ENCODE measurements at regions not wholly inside any gene's neighbourhood (a gene's known extent, or its start where the extent isn't known, plus 50 kb on each side); places are given as distances from the start of the nearest gene placed in this dataset.

DNA sequence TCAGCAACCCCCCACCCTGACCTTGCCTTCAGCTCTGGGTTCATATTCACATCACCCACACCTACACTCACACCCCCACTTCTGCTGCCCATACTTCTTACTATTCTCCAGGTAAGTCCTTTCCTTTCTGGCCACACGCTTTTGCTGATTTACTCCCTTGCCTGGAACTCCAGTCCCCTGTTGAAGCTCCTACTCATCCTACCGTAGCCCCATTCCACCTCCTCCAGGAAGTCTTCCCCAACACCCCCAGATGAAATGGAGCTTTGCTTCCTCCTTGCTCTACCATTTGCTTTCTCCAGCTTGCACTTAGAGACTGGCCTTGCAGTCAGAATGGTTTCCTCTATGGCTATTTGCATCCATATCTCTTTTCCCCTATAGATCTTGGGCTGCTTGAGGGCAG, 182.3 kb downstream of the MELK start:
- TF ChIP-seq, protein P1, sequence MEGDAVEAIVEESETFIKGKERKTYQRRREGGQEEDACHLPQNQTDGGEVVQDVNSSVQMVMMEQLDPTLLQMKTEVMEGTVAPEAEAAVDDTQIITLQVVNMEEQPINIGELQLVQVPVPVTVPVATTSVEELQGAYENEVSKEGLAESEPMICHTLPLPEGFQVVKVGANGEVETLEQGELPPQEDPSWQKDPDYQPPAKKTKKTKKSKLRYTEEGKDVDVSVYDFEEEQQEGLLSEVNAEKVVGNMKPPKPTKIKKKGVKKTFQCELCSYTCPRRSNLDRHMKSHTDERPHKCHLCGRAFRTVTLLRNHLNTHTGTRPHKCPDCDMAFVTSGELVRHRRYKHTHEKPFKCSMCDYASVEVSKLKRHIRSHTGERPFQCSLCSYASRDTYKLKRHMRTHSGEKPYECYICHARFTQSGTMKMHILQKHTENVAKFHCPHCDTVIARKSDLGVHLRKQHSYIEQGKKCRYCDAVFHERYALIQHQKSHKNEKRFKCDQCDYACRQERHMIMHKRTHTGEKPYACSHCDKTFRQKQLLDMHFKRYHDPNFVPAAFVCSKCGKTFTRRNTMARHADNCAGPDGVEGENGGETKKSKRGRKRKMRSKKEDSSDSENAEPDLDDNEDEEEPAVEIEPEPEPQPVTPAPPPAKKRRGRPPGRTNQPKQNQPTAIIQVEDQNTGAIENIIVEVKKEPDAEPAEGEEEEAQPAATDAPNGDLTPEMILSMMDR (conservative IDR thresholded peaks at IDR 0.05): no peak
- Mint-ChIP-seq H3K36me3 (ENCODE audit: low read depth) (no peaks in the 10 kb centered on the region), H3K4me3 (no peak overlapping the region), H3K4me1 (no peaks in the 10 kb centered on the region), H3K27me3 (ENCODE audit: low read depth) (peaks cover 98% of the 10 kb centered on the region), H3K9me3 (no peaks in the 10 kb centered on the region), H3K27ac (ENCODE audit: unreplicated experiment) (no peak overlapping the region)
- no peak for DNase-seq (ENCODE audit: low read depth, low spot score)

DNA sequence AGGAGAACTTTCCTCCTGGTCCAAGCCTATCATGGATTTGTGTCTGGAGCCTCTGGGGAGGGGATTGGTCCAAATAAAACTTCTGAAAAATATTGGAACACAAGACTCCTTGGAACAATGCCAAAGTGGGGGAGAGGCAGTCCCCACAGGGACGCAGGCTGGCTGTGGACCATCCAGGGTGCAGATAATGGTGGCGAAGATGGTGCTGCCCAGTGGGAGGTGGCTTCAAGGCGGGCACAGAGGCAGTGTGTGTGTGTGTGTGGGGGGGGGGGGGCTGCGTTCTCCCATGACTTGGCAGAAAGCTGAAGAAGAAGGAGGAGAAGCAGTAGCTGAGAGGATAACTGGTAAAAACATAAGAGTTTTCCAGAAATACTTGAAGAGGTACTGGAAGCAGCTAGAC, 186.4 kb downstream of the MELK start:
- H3K4me1 Mint-ChIP-seq: no peaks in the 10 kb centered on the region
- peaks cover 83% of the 10 kb centered on the region for H3K27me3 Mint-ChIP-seq (ENCODE audit: low read depth)
- no peak overlapping the region for H3K4me3 Mint-ChIP-seq

DNA sequence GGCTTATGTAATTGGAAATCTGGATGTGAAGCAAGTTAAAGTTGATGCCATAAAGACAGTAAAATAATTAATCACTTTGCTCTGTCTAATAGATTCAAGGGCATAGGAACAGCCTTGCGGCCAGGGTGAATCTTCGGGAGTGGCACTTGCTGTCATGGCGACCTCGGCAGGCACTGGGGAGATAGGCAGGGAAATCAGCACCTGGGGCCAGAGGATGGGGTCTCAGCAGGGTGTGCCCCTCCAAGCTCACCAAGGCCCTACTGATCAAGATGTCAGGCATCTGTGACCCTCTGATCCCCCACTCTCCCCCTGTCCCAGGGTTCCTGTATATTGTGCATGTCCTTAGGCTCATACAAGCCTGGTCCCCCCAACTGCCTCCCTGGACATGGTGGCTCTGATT, 187.3 kb downstream of the MELK start:
- Mint-ChIP-seq H3K36me3 (ENCODE audit: low read depth) (no peaks in the 10 kb centered on the region), H3K9me3 (no peaks in the 10 kb centered on the region), H3K4me1 (no peaks in the 10 kb centered on the region), H3K27ac (ENCODE audit: unreplicated experiment) (no peak overlapping the region), H3K27me3 (ENCODE audit: low read depth) (peaks cover 75% of the 10 kb centered on the region), H3K4me3 (no peak overlapping the region)
- no peak for DNase-seq (ENCODE audit: low read depth, low spot score)
- TF ChIP-seq, protein P1 (conservative IDR thresholded peaks at IDR 0.05): no peak

More for the DNA sequence above, 186.4 kb downstream of the MELK start:
- Mint-ChIP-seq H3K36me3 (ENCODE audit: low read depth) (no peaks in the 10 kb centered on the region), H3K27ac (ENCODE audit: unreplicated experiment) (no peak overlapping the region), H3K9me3 (no peaks in the 10 kb centered on the region)
- TF ChIP-seq, protein P1 (conservative IDR thresholded peaks at IDR 0.05): no peak
- DNase-seq (ENCODE audit: low read depth, low spot score): no peak

DNA sequence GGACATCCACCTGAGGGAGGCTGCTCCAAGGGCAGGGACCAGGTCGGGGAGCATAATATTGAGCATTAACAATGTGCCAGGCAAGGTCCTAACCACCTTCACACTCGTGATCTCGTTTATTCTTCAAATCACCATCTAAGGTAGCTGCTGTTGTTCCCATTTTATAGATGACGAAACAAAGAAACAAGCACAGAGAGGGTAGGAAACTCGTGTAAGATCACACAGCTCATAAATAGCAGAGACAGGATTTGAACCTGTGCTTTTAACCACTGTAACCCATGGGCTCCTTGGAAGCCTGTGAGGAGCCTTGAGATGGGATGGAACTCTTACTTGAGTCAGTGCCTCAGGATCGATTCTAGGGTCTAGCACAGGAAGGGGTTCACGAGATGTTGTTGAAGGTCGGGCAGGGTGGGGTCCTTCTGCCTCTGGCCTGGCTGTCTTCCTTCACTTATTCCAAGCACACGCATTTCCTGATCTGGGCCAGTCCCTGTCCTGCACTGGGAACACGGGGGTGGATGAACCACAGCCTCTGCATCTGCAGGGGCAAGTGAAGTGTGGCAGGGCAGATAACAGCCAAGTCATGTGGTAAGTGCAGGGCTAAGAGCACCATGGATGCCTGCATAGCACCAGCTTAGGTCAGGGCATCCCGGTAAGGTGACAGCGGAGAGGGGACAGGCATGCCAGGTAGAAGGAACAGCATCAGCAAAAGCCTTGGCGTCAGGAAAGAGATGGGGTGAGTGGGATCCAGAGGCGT, 188.1 kb downstream of the MELK start:
- no peaks in the 10 kb centered on the region for H3K9me3 Mint-ChIP-seq
- H3K4me1 Mint-ChIP-seq: no peaks in the 10 kb centered on the region
- no peak overlapping the region for H3K4me3 Mint-ChIP-seq
- peaks cover 68% of the 10 kb centered on the region for H3K27me3 Mint-ChIP-seq (ENCODE audit: low read depth)
- DNase-seq (ENCODE audit: low read depth, low spot score): no peak
- H3K27ac Mint-ChIP-seq (ENCODE audit: unreplicated experiment): no peak overlapping the region
- TF ChIP-seq, protein P1 (conservative IDR thresholded peaks at IDR 0.05): no peak
- H3K36me3 Mint-ChIP-seq (ENCODE audit: low read depth): no peaks in the 10 kb centered on the region

DNA sequence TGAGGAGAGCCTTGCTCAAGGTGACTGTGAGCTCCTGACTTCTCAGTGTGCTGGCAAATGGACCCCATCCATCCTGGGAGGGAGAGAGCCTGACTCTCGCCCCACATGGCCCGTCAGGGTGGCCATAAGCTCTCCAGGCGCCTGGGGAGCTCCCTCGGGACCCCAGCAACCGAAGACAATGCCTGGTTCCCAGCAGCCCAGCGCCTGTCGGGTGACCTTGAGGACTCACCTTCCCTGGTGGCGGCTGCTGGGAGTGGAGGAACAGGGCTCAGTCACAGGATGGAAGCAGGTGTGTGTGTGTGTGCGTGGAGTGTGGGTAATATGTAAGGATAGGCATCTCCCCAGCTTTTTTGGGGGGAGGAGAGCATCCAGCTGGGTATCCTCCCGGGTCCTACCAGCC, 190.3 kb downstream of the MELK start:
- Mint-ChIP-seq H3K4me3 (no peak overlapping the region), H3K9me3 (no peaks in the 10 kb centered on the region), H3K27ac (ENCODE audit: unreplicated experiment) (no peak overlapping the region), H3K27me3 (ENCODE audit: low read depth) (peaks cover 60% of the 10 kb centered on the region), H3K36me3 (ENCODE audit: low read depth) (no peaks in the 10 kb centered on the region), H3K4me1 (no peaks in the 10 kb centered on the region)
- TF ChIP-seq, protein P1 (conservative IDR thresholded peaks at IDR 0.05): no peak
- no peak for DNase-seq (ENCODE audit: low read depth, low spot score)

All from neural crest cell (in vitro differentiated cells).